Ascending aorta (tissue), 2 donors: ENCODE measurements at regions not wholly inside any gene's neighbourhood (a gene's known extent, or its start where the extent isn't known, plus 50 kb on each side); places are given as distances from the start of the nearest gene placed in this dataset.

Experiments used
- DNase-seq, 2 donors: peaks; one replicate each; pipeline ENCODE4 v3.0.0-alpha.2; 2019; ENCODE audit warnings: low spot score in 2 of 2
- H3K27ac ChIP-seq, 2 donors: fragments of 200-600 bp; sonication (generic); one replicate each; pipeline ENCODE4 v1.5.1; 2016 to 2017; ENCODE audit warnings: mild to moderate bottlenecking in 1 of 2
- H3K27me3 ChIP-seq: fragments of 200-600 bp; sonication (generic); one replicate; pipeline ENCODE4 v1.5.1; 2017
- H3K36me3 ChIP-seq, 2 donors: fragments of 200-600 bp; sonication (generic); one replicate each; pipeline ENCODE4 v1.5.1; 2016
- H3K4me1 ChIP-seq, 2 donors: fragments of 200-600 bp; sonication (generic); one replicate each; pipeline ENCODE4 v1.5.1; 2016 to 2017; ENCODE audit warnings: mild to moderate bottlenecking in 1 of 2
- H3K4me3 ChIP-seq, 2 donors: fragments of 200-600 bp; sonication (generic); one replicate each; pipeline ENCODE4 v1.5.1; 2016 to 2017; ENCODE audit warnings: mild to moderate bottlenecking in 1 of 2
- H3K9me3 ChIP-seq, 2 donors: fragments of 200-600 bp; sonication (generic); one replicate each; pipeline ENCODE4 v1.5.1; 2016
- CTCF ChIP-seq, 3 experiments: fragments of 200-600 bp in 2 of 3; fragments of 450-650 bp in 1 of 3; sonication (generic) in 2 of 3; IDR thresholded peaks; one replicate each; pipeline ENCODE4 v1.5.1; 2016 to 2019; ENCODE audit warnings: antibody characterized with exemption in 3 of 3, mild to moderate bottlenecking in 1 of 3, moderate library complexity in 1 of 3
- intact Hi-C: fragments of 100-400 bp; cut with DNase I; formaldehyde crosslinking; loops from one replicate; pipeline ENCODE4 v1.15.1; 2023

- intact Hi-C loops, result no loop called here
- no peak overlapping the region for H3K4me3 ChIP-seq
- no peaks in the 10 kb centered on the region for H3K9me3 ChIP-seq
- no peaks in the 10 kb centered on the region for H3K4me1 ChIP-seq
- no peak for DNase-seq
- H3K27ac ChIP-seq, result no peak overlapping the region
- H3K27me3 ChIP-seq, result no peaks in the 10 kb centered on the region
- H3K36me3 ChIP-seq, result no peaks in the 10 kb centered on the region
- no peak for TF ChIP-seq CTCF (IDR thresholded peaks at IDR 0.05)
These were observed 177.4 kb upstream of the MAMLD1 start for GRCh38 chrX:150185766-150186165.

- Histone ChIP-seq H3K27me3 (no peaks in the 10 kb centered on the region), H3K27ac (no peak overlapping the region), H3K9me3 (no peaks in the 10 kb centered on the region), H3K4me3 (no peak overlapping the region), H3K36me3 (no peaks in the 10 kb centered on the region), H3K4me1 (no peaks in the 10 kb centered on the region)
- intact Hi-C loops, result no loop called here
- no peak for DNase-seq
- TF ChIP-seq CTCF (IDR thresholded peaks at IDR 0.05), result no peak
These were observed 170.3 kb upstream of the MAMLD1 start for GRCh38 chrX:150192816-150193215.

- DNase-seq, result no peak
- Histone ChIP-seq H3K36me3 (no peaks in the 10 kb centered on the region), H3K4me3 (no peak overlapping the region), H3K27me3 (no peaks in the 10 kb centered on the region), H3K9me3 (no peaks in the 10 kb centered on the region), H3K27ac (no peak overlapping the region), H3K4me1 (no peaks in the 10 kb centered on the region)
- no peak for TF ChIP-seq CTCF (IDR thresholded peaks at IDR 0.05)
- intact Hi-C loops, result no loop called here
These were observed 166.8 kb upstream of the MAMLD1 start for GRCh38 chrX:150196285-150196684.

GRCh38 chrX:150197388-150197787, 165.7 kb upstream of the MAMLD1 start:
- intact Hi-C loops, result no loop called here
- no peaks in the 10 kb centered on the region for H3K27me3 ChIP-seq
- no peak for TF ChIP-seq CTCF (IDR thresholded peaks at IDR 0.05)
- H3K36me3 ChIP-seq, result no peaks in the 10 kb centered on the region
- no peak for DNase-seq
- H3K4me1 ChIP-seq, result no peaks in the 10 kb centered on the region
- H3K9me3 ChIP-seq, result no peaks in the 10 kb centered on the region
- H3K27ac ChIP-seq, result no peak overlapping the region
- no peak overlapping the region for H3K4me3 ChIP-seq

- intact Hi-C loops, result no loop called here
- TF ChIP-seq CTCF (IDR thresholded peaks at IDR 0.05), result no peak
- Histone ChIP-seq H3K4me1 (no peaks in the 10 kb centered on the region), H3K27ac (no peak overlapping the region), H3K9me3 (no peaks in the 10 kb centered on the region), H3K4me3 (no peak overlapping the region), H3K36me3 (no peaks in the 10 kb centered on the region), H3K27me3 (no peaks in the 10 kb centered on the region)
- no peak for DNase-seq
These were observed 164.3 kb upstream of the MAMLD1 start for GRCh38 chrX:150198776-150199175.

- intact Hi-C loops, result no loop called here
- no peak for TF ChIP-seq CTCF (IDR thresholded peaks at IDR 0.05)
These were observed 163.9 kb upstream of the MAMLD1 start for GRCh38 chrX:150199181-150199580.

More at GRCh38 chrX:150199181-150199580, 163.9 kb upstream of the MAMLD1 start:
- no peaks in the 10 kb centered on the region for H3K9me3 ChIP-seq
- no peak overlapping the region for H3K27ac ChIP-seq
- DNase-seq, result no peak
- no peaks in the 10 kb centered on the region for H3K27me3 ChIP-seq
- H3K36me3 ChIP-seq, result no peaks in the 10 kb centered on the region
- H3K4me1 ChIP-seq, result no peaks in the 10 kb centered on the region
- H3K4me3 ChIP-seq, result no peak overlapping the region
